ENCODE measurements at regions not wholly inside any gene's neighbourhood (a gene's known extent, or its start where the extent isn't known, plus 50 kb on each side); places are given as distances from the start of the nearest gene placed in this dataset.
A peak's percentile ranks its signal among the peaks of the same experiment; 100 is the strongest.

DNA sequence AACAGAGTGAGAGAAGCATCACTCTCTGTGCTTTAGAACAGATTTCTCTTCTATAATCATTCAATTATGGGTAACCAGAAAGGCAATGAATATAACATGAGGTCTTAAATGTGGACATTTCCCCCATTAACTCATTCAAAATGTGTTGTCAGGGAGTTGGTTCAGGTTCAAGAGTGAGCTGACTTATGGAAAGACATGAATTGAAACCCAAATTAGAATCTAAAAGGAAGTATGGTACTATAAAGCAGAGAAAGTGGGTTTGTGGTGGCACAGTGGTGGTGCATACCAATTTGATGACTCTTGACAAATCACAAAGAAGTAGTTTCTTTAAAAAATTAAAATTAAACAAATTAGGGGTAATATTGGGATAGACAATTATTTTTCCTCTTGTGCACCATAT lies 114.6 kb upstream of the MEOX2 start:
- DNase-seq = no peak

DNA sequence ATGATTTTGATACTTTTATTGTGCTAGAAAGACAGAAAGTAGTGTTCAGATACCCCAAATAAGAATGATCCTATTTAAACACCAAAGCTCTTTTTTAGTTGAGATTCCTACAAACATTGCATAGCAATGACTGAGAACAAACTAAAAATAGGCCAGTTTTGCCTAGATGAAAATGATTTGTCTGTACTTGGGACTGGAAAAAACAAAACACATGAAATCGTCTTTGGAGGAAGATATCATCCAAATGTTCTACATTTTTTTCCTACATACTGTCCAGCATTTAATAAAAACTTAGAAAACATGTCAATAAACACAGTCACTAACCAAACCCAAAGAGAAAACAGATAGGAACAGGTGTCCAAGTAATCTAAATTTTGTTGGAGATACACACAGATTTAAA lies 111.6 kb upstream of the MEOX2 start:
- DNase-seq = no peak

DNA sequence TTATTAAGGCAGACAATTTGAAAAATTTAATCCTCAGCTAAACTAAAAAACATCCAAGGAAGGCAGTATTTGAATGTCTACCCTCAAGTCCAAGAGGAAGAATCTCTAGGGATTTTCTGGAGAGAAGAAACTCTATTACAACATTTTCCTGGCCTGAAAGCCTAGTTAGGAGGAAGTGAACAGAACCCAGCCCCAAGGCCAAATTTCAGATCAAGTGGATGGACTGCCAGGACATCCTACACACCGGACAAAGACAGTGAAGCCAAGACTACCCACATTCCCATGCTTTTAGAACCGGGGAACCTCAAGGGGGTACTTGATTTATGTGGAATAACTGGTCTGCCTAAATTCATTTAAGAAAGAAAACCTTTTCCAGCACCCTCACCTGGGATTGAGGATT lies 108.9 kb upstream of the MEOX2 start:
- DNase-seq = peak; percentile 66

DNA sequence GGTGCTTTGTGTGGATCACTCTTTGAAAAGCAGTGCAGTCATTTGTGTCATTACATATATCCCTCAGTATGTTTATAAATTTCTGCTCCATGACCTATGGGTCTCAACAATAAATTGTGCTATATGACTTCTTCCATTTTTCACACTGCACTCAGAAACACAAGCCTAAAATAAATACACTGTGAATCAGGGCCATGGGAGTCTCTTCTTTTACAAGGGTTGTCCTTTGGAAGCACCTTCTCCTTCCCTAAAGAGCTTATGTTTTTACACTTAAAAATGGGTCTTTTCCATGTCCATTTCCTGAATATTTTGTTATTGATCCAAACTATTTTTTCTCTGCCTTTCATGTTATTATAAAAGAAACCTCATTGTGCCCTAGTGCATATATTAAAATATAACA lies 108.3 kb upstream of the MEOX2 start:
- no peak for DNase-seq

DNA sequence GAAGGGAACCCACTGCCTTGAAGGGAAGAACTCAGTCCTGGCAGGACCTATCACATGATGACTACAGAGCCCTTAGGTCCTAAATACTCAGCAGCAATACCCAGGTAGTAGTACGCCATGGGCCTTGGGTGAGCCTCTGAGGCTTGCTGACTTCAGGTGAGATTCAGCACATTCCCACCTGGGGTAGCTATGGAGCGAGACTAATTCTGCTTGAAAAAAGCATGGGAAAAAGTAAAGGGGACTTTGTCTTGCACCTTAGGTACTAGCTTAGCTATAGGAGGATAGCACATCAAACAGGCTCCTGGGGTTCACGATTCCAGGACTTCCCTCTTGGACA lies 98.2 kb upstream of the MEOX2 start:
- no peak for DNase-seq

DNA sequence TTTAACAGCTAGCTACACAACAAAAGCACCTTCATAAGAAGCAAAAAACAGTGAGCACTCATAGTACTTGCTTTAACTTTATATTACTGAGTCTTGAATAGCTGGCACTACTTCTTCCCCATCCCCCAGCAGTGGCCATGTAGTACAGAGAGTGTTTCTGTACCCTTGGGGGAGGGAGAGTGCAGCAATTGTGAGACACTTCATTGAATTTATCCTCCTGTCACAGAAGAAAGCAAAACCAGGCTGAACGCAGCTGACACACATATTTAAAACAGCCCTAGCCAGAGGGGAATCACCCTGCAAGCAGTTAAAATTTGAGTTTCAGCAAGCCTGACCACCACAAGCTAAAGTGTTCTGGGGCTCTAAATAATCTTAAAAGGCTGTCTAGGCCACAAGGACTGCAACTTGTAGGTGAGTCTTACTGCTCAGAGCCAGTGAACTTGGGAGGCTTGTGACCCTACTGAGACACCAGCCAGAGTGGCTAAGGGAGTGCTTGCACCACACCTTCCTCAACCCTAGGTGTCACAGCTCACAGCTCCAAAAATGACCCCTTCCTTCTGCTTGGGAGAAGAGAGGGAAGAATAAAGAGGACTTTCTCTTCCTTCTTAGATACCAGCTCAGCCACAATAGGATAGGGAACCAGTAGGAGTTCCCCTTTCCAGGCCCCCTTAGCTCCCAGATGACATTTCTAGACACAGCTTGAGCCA lies 97.7 kb upstream of the MEOX2 start:
- DNase-seq = no peak

DNA sequence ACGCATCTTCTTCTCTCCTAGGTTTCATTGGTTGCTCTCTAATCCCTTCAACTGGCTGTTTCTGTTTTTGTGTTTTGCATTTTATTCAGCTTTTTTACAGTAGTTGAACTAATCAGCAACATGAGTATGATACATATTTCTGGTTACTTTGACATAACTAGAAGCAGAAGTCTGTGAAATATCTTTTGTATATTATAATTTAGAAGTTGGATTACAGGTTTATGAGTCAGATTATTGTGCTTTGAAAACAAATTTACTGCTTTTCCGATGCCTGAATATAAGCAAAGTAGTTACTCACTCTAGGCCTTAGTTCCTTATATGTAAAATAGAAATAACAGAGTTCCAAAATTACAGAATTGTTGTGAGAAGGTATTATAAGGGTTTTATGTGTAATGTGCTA lies 96.2 kb upstream of the MEOX2 start:
- DNase-seq = no peak

DNA sequence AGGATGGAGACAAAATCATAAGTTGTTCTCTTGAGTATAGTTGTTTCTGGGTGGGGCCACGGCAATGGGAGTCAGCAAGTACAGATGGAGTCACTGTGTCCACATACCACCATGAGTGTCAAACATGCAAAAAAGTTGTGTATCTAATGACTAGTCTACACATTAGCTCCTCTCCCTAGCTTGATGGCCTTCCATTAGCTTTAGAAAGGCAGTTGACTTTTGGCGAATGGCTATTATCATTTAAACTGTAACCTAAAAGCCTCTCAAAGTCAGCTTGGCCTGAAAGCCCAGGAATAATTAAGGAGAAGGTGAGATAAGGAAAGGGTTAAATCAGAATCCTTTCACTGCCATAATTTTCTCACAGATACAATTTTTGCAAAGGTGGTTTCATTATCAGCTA lies 95.5 kb upstream of the MEOX2 start:
- no peak for DNase-seq

DNA sequence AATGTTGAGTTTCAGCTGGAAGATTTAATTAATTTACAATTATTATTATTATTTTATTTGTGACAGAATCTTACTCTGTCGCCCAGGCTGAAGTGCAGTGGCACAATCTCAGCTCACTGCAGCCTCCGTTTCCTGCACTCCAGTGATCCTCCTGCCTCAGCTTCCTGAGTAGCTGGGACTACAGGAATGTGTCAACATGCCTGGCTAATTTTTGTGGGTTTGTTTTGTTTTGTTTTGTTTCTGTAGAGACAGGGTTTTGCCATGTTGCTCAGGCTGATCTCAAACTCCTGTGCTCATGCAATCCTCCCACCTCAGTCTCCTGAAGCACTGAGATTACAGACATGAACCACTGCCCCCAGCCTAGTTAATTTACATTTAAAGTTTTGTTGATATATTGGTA lies 93.8 kb upstream of the MEOX2 start:
- no peak for DNase-seq

DNA sequence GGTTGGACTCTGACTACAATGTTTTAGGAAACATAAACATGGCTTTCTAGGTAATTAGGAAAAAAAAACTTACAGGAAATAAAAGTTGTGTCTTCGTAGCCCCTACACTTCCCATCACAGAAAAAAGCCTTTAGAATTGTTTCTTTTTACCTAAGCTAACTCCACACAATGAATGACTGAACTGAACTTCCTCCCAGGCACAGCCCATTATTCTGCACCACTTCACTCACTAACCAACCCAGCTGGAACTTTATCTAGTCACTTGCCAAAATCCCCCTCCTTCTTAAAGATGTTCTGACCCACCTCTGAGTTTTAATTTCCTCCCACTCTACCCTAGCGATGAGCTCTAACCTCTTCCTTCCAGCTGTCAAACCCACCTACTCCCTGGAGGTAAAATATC lies 91.7 kb upstream of the MEOX2 start:
- DNase-seq = no peak

DNA sequence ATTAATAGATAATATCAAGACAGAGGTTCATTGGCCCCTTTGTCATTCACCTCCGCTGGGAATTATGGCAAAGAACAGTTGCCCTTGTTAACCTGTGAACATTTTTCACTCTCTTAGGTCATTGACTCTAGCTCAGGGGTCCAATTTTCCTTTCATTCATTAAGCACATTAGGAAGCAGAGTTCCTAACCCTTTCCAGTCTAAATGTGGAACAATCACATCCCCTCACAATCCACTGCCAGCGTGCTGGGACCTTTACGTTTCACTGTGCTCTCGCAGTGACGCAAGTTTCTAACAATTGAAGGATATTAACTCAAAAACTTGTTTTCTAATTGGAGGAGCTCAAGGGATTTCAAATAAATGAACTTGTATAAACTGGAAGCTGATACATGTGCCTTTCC lies 79.3 kb upstream of the MEOX2 start:
- DNase-seq = no peak

DNA sequence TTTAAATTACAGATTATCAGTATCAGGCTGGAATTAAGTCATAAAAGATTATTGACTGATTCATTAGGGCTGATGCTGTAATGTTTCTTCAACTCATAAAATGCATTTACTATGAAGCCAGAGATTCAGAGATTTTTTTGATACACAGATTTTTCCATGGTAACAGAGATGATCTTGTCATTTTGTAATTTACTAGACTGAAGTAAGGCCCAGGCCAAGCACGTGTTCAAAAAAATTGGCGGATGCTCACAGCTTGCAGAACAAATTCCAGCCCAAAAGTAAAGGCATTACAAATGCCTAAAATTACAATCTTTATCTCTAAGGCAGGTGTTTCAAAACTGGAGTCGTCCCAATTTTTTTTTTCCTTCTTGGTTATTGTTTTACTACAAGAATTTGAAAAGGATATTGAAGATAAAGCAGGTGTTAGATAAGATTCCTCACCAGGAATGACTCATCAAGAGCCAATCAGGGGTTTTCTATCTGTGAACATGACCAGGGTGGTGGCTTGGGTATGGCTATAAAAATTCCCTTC lies 78.4 kb upstream of the MEOX2 start:
- DNase-seq = no peak

DNA sequence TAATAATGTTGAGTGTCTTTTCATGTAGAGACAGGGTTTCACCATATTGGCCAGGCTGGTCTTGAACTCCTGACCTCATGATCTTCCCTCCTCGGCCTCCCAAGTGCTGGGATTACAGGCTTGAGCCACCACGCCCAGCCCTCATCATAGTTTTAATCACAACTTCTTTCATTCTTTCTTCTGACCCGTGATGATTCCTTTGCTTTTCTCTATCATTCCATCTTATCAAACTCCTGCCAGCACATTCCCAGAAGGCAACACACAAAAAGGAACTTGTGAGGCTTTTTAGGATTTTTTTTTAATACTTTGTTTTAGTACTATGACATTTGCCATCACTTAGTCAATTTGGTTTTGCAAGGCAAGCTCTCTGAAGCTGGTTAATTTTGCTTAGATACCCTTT lies 77.5 kb upstream of the MEOX2 start:
- DNase-seq = no peak

DNA sequence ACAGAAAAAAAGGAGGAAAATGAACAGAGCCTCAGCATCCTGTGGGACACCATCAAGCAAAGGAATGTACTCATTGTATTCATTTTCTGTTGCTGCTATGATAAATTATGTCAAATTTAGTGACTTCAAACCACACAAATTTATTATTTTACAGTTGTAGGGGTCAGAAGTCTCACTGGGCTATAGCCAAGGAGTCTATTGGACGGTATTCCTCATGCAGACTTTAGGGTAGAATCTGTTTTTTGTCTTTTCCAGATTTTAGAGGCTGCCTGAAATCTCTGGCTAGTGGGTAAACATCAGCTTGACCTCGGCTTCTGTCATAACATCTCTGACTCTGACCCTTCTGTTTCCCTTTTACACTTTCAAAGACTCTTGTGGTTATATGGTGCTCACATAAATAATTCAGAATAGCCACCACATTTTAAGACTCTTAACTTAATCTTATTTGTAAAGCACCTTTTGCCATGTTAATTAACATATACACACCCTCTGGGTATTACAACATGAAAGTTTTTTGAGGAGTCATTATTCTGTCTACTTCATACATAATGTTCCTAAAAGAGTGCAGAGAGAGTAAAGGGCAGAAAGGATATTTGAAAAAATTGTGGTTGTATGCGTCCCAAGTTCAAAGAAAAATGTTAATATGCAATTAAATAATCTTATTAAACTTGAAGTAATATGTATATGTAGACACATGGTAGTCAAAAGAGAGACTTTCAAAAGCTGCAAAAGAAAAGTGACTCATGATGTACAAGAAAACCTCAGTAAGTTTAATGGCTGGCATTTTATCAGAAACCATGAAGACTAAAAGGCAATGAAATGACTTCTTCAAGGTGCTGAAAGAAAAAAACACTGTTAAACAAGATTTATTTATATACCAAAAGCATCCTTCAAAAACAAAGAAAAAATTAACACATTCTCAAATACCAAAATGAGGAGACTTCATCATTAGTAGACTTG lies 70.8 kb upstream of the MEOX2 start:
- no peak for DNase-seq

DNA sequence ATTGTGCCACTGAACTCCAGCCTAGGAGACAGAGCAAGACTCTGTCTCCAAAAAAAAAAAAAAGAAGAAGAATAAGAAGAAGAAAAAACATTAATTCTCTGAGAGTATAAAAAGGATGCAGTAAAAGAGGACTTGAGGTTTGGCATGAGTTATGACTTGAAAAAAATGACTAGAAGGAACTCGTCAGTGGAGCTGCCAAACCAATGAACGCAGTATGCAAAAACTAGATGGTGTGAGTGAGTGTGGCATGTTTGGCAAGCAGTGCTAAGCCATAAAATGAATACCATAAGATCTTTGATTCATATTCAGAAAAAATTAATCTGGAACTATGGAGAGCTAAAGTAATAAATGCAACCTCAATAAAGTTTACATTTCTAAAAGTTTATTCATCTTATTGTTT lies 68.6 kb upstream of the MEOX2 start:
- no peak for DNase-seq

DNA sequence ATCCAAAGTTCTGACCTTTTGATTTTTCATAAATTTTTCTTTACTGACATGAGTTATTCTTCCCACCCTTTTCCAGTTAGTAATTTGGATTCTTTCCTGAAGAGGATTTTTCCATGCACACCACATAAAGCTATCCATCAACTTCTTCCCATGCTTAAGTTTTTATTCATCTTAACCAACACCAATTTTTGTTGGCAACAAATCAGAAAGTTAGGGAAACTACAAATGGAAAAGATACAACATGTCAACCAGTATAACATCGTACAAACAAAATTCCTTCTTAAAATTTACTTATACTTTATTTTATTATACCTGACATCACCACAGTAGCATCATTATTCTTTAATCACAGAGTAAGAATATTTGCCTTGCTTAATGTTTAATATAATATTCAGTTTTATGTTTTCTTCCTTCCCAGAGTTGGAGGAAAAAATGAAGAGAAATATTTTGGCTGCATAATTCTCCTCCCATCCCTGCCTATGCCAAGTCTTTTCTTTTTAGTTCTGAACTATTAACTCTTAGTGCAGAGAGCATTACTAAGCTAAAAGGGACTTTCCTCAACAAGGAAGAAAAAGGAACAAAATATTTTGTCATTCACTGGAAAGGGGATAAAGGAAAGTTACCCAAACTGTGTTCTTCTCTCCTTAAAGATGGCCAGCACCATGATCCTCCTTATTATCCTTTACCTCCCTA lies 67.5 kb upstream of the MEOX2 start:
- no peak for DNase-seq

DNA sequence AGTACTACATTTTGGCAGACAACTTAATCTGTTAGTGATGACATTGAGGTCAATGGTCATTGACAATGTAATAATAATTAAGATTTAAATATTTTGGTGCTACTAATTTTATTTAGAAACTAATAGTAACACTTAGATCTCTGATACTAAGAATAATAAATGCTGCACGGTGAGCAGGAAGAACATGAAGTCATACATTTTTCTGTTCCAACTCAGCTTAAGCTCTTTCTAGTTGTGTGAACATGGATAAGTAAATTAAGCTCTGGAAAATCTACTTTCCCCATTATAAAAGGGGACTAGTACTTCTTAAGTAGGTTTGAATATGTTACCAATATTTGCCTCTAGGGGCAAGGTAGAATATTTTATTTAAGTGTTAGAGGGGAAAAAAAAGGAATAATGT lies 65.9 kb upstream of the MEOX2 start:
- no peak for DNase-seq

DNA sequence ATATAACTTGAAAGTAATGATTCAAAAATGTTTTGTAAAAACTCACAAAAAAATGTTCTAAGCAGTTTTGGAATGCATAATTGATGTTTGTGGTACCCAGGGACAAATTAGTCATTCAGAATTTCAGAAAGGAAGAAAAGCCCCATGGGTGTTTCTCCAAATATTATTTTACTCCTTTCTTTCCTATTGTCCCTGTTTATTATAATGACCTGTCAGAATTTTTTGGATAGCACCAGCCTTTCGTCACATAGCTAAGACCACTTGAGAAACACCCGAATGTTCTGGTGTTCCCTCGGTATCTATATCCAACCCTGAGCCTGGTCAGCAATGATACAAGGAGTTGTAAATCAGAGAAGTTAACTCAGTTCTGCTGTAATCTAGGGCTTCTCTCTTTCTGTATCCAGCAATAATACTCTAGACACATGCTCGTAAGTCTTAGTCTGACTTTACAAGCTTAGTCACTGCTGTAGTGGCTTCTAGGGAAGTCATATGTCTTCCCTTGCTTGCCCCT lies 64.8 kb upstream of the MEOX2 start:
- DNase-seq = no peak

DNA sequence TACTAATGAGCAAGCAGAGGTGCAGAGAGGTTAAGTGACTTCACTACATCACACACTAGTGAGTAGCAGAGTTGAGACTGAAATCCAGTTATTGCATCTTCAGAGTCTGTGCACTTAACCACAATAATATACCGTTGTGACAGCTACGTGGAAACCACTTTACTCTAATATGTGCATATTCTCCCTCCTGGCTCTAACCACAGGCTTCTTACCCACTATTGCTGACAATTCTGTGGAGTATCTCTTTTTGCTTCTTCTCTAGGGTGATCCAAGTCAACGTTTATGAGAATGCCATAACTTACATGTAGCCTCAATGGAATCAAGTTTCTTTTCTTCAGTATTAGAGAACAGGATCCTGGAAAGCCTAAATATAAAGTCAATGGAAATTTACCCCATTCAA lies 64.2 kb upstream of the MEOX2 start:
- DNase-seq = no peak

DNA sequence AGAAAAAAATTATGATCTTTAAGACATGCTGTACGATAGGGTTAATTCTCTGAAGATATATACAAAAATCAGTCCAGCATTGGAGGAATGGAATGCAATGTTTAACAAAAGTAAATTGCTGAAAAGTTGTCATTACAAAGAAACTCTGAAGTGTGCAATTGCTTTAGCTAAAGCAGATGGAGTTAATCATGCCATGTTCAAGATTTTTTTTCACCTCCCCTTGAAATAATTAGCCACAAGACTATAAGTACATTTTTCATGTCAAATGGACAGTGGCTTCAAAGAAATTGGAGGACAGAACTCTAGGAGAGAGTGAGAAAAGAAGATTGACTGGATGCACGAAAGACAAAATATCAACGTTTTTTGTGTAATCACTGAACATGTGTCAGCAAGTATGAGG lies 63.1 kb upstream of the MEOX2 start:
- no peak for DNase-seq

DNA sequence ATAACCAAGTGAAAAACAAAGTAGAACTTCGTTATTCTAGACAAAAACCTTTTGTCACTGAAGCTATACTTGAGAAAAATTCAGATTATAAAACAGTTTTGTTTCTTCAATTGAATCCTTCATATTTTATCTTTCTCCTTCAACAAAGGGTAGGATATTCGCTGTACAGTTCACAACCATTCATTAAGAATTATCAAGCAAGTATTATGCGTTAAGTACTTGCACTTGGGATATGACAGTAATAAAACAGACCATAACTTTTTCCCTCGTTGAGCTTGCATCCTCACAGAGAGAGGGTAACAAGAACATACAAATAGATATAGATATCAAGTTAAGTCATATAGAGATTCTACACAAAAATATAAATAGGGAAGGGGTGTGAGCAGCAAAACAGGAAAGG lies 61.2 kb upstream of the MEOX2 start:
- no peak for DNase-seq

DNA sequence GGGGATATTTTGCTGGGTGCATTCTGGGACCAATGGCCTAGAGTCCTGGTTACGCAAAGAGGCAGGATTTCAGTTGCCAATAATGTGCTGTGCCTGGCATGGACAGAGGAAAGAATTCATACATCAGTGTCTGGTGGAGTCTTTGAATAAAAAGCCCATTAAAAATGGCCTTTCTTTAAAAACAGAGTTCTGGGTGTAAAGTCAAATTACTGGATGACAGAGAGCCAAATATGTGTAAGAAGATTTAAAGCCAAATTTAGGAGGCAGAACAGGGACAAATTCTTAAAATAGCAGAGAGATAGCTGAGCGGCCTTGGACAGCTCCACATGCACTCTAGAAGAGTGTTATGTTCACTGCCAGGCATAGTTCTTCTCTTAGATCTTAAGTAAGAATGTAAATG lies 60.8 kb upstream of the MEOX2 start:
- no peak for DNase-seq

DNA sequence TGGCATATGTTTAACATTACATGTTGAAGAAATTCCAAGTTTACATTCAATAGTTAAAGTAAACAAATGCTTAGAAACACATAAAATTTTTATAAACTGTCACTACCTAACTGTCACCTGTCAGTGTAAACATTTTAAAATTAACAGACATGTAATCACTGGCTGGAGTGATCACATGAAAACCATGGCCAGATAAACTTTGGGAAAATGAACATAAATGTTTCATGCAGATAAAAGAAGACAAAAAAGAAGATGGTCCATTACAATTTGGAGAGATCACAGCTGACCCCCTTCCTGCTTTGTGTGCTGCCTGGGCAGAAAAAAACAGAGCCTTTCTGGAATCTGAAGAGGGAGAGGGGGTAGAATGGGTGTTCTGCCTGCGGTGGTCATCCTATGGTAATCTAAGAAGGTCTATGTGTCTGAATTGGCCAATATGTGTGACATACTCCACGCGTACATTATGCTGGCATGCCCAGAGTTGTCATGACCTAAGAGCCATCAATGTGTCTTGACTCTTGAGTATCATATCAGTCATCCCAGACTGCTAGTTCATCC lies 57.5 kb upstream of the MEOX2 start:
- DNase-seq = no peak

Data from left hindlimb (tissue), 1 donor.